SKM-1 treated with dmso at 0.1 percent for 144 hours (cell line): ENCODE measurements at regions not wholly inside any gene's neighbourhood (a gene's known extent, or its start where the extent isn't known, plus 50 kb on each side); places are given as distances from the start of the nearest gene placed in this dataset.
"Not testable (repeated sequence)": the region's sequence is repeated elsewhere in the genome, so short reads cannot be mapped to it uniquely, and the experiment has no call there.

Experiments
- DNase-seq: peaks from one replicate; lab custom pipeline; 2025; ENCODE audit not compliant: unreplicated experiment; lab: John Stamatoyannopoulos, UW

DNA sequence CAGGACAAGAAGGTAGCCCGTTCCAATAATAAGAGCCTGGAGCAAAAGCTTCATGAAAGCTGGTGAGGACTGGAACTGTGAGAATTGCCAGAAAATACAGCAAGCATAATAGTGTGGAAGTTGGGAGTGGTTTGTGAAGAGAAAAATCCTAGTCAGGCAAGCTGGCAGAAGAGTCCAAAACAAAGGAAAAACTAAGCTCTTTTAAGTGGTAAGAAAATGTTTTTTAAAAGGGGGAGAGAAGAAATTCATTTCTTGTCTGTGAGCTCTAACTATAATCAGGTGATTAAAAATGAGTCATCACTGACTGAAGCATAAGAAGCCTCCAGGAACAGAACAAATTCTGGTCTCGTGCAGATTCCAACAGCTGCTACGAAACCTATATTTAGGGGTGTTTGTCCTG, 102.6 kb downstream of the CAAP1 start:
- no peak for DNase-seq

DNA sequence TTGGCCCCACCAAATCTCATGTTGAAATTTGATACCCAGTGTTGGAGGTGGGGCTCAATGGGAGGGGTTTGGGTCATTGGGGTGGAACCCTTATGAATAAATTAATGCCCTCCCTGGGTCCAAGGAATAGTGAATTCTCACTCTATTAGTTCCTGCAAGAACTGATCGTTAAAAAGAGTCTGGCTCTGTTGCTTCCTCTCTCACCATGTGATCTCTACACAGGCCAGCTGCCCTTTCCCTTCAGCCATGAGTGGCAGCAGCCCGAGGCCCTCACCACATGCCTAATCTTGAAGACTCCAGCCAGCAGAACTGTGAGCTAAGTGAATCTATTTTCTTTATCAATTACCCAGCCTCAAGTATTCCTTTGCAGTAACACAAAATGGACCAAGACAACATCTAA, 106.0 kb downstream of the CAAP1 start:
- DNase-seq, result no peak

DNA sequence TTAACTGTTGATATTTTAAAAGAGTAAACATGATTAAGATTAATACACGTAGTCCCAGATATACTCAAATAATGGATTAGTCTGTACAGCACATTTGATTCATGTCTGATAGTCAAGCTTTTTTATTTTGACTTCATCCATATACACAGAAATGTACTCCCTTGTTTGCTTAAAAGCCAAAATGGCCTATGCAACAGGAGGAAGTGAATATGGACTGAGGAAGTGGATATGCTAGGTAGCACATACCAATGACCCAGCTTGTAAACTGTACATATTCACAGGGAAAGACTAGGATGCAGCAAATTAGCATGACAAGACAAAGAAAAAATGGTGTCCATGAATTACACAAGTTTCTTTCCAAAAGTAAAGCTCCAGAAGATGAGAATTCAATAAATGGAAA, 109.7 kb downstream of the CAAP1 start:
- no peak for DNase-seq

DNA sequence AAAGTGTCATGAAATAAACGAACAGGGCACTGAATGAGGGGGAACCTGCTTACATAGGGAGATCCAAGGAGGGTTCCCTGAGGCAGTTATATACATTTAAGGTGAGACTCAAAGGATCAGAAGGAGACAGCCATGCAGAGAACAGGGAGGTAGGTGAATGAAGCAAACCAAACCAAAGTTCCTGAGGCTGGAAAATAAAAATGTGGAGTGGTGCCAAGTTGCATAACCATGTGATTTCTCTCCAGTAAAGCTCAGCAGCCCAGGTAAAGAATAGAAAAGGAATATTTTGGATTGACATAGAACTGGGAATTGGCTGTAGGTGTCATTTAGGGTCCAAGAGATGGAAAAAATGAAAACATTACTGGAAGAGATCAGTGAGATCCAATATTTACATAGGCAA, 110.7 kb downstream of the CAAP1 start:
- DNase-seq, result no peak

DNA sequence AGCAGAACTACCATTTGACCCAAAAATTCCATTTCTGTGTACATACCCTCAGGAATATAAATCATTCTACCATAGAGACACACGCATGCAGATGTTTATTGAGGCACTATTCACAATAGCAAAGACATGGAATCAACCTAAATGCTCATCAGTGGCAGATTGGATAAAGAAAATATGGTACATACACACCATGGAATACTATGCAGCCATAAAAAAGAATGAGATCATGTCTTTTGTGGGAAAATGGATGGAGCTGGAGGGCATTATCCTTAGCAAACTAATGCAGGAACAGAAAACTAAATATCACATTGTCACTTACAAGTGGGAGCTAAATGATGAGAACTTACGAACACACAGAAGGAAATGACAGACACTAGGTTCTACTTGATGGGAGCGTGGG, 112.3 kb downstream of the CAAP1 start:
- DNase-seq, result not testable (repeated sequence)

DNA sequence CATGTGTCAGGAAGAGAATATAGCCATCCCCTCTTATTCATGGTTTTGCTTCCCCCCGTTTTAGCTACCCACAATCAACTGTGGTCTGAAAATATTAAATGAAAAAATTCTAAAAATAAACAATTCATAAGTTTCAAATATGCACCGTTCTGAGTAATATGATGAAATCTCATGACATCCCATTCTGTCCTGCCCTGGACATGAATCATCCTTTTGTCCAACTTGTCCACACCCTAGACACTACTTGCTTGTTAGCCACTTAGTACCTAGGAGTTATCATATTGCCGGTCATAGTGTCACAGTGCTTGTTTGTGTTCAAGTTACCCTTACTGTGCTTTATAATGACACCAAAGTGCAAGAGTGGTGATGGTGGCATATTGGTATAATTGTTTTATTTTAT, 113.5 kb downstream of the CAAP1 start:
- no peak for DNase-seq

DNA sequence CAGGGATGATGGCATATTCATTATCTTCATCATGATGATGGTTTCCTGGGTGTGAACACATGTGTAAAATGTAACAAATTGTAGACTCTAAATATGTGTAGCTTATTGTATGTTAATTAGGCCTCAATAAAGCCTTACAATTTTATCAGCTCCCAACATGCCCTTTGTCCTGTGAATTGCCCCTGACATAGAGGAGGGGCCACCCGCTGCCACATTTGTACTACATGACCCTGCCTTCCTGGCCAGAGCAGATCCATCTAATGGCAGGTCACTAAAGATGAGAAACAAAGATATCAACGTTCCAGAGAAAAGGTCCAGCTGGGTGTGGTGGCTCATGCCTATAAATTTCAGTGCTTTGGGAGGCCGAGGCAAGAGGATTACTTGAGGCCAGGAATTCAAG, 117.2 kb downstream of the CAAP1 start:
- DNase-seq, result no peak

DNA sequence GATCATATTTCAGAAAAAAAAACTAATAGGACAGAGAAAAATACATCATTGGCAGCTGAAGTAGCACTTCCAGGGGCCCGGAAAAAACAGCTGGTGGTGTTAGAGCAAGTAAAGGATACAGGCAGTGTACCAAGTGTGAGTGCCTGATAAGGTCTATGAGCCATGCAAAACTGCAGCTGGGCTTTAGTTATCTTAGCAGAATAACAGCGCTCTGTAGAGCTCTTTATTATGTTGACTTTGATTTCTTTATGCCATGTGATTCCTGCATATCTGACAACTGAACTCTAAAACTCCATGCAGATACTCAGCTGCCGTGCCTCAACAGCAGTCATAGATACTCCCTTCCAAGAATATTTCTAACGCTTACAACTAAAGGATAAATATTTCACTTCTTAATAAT, 119.5 kb downstream of the CAAP1 start:
- DNase-seq, result no peak

DNA sequence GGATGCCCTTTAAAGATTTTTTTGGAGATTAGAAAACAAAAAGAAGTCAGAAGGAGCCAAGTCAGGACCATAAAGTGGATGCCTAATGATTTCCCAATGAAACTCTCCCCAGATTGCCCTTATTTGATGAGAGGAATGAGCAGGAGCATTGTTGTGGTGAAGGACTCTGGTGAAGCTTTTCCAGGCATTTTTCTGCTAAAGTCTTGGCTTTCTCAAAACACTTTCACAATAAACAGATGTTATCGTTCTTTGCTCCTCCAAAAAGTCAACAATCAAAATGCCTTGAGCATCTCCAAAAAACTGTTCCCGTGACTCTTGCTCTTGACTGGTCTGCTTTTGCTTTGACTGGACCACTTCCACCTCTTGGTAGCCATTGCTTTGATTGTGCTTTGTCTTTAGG, 121.8 kb downstream of the CAAP1 start:
- DNase-seq, result no peak

DNA sequence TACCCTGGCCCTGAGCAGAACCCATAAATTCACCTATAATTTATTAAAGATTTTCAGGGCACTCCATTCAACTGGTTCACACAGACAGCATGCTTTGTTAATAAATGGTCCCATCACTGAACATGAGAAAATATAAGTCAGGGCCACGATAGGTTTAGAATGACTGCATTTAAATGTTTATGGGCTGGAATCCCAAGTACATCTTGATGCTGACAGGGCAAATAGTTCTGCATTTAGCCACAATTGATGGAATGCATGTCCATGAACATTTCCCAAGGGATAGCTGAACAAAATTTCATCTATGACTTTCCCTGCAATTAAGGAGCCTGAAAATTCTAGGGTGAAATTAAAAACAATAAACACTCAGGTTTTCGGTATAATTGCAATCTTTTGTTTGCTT, 124.5 kb downstream of the CAAP1 start:
- no peak for DNase-seq

DNA sequence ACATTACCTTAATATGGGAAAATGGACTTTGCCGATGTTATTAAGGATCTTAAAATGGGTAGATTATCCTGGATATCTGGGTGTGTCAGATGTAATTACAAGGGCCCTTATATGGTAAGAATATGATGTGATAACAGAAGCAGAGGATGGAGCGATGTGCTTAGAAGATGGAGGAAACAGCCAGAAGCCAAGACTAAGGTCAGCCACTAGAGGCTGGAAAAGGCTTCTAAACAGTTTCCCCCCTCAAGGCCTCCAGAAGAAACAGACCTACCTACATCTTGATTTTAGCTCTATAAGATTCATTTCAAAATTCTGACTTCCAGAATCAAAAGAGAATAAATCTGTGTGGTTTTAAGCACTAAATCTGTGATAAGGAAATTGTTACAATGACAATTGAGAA, 131.9 kb downstream of the CAAP1 start:
- no peak for DNase-seq

DNA sequence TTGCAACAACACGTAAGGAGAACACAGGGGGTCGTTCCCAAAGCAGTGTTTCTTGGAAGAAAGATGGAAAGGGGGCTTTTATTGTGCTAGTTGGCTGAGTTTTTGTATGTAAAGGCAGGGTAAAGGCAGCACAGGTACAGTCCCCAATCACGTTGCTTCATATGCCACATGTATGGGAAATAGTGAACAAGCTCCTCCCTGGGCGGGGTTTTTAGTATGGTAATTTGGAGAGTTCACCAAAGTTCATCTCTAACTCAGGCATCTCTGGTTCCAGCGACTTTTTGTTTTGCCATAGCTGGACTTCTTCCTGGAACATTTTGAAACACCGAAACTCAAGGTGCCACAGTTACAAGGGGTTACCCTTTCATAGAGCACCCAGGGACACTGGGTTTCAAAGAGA, 133.9 kb downstream of the CAAP1 start:
- DNase-seq, result no peak

DNA sequence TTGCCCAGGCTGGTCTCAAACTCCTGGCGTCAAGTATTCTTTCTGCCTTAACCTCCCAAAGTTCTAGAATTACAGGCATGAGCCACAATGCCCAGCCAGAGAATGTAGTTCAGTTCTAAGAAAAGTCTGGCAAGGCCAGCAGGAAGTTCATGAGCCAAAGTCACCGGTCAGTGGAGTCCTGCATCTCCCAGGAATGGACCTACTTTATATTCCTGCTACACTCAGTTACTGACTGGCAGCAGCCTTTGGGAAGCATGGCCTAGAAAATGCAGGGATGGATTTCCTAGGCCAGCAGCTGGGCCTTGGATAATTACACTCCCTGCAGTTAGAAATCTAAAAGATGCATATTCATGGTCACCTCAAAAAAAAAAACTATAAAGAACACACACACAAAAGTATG, 135.7 kb downstream of the CAAP1 start:
- no peak for DNase-seq

DNA sequence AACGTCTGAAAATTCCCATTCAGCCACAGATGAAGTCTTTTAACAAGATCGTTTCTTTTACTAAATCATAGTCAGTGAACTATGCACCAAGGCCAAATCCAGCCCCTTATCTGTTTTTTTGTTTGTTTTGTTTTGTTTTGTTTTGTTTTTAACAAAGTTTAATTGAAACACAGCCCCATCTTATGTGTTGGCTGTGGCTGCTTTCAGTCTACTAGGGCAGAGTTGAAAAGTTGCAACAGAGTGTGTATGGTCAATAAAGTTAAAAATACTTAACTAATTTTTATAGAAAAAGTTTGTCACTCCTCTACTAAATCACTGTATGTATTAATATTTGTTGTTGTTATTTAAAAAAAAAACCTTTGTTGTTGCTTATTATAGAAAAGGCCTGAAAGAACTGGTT, 137.1 kb downstream of the CAAP1 start:
- no peak for DNase-seq

DNA sequence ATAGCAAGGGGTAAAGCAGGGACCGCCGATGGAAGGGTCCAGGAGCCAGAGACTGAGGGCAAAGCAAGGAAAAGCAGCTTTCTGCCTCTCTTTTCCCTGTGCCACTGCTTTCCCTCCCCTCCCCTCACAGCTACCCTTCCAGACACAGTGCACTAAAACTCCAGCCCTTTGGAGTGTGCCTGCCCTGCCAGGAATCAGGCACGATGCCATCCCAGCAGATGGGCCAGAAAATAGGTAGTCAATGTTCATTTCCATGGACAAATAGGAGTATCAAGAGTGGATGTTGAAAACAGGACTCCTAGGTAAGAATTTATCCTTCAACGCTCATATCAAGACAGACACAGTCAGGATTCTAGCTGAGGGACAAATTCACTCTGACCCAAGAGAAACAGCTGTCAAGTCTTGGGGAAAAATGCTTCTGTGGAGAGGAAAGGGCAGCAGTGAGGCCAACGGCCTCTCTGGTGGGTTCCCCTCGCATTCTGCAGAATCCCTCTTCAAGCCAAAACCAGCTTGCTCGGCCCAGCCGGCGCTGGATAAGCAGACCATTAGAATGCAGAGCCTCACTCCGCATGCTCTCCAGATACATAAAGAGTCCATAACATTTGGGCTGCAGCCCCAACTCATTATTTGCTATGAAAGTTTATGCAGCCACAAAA, 138.0 kb downstream of the CAAP1 start:
- DNase-seq, result no peak

DNA sequence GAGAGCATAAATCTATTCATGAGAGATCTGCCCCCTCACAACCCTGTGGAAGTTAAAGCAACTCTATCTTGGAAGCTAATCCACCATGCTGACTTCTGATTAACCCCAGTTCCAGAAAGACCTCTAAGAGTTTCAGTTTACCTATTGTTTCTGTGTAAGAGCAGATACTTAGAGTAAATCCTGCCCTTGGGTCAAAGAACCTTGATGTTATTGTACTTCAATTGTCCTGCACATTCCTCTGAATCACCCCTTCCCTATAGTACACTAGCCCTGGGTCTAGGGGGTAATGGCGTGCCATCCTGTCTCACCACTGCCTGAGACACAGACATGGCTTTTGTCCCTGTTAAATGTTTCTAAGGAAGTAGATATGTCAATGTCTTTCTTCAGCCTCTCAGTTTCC, 138.6 kb downstream of the CAAP1 start:
- DNase-seq, result no peak

DNA sequence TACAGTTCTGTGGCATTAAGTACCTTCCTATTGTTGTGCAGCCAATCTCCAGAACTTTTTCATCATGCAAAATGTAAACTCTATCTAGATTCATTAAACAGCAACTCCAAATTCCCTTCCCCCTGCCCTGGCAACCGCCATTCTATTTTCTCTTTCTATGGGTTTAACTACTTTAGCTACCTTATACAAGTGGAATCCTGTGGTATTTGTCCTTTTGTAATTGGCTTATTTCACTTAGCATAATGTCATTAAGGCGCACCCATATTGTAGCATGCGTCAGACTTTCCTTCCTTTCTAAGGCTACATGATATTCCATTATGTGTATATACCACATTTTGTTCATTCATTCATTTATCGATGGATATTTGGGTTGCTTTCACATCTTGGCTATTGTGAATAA, 142.4 kb downstream of the CAAP1 start:
- no peak for DNase-seq

DNA sequence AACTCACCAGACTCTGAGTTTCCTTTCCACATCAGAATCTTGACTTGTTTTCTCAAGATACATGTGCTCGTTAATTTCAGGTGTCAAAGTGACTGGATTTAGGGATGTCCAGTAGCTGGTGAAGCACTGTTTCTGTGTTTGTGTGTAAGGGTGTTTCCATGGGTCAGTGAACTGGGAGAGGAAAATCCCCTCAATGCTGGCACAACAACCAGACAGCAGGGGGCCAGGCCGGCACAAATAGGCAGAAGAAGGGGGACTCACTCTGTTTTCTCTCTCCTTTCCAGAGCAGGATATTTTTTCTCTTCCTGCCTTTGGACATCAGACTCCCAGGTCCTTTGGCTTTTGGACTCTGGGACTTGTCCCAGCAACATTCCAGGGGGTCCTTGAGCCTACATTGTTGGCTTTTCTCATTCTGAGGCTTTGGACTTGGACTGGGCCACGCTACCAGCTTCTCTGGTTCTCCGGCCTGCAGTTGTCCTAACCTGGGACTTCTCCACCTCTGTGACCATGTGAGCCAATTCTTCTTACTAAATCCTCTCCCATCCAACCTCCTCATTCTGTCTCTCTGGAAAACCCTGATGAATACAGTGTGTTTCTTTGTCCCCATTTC, 144.0 kb downstream of the CAAP1 start:
- no peak for DNase-seq

DNA sequence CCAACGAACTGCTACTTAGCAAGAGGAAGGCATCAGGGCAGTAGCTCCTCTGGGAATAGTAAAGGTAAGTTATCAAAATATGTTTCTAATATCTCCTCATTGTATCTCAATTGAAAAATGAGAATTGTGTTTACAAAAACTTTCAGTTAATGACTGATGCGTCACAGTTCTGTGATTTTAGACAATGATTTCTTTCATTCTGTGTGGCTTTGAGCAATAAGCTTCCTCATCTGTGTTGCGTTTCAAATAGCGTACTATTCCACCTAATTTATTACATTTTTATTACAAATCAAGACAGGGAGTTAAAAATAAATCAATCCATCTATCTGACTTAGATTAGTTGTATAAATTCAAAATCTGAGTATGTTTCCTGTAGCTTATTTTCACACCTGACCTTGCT, 145.0 kb downstream of the CAAP1 start:
- DNase-seq, result no peak

DNA sequence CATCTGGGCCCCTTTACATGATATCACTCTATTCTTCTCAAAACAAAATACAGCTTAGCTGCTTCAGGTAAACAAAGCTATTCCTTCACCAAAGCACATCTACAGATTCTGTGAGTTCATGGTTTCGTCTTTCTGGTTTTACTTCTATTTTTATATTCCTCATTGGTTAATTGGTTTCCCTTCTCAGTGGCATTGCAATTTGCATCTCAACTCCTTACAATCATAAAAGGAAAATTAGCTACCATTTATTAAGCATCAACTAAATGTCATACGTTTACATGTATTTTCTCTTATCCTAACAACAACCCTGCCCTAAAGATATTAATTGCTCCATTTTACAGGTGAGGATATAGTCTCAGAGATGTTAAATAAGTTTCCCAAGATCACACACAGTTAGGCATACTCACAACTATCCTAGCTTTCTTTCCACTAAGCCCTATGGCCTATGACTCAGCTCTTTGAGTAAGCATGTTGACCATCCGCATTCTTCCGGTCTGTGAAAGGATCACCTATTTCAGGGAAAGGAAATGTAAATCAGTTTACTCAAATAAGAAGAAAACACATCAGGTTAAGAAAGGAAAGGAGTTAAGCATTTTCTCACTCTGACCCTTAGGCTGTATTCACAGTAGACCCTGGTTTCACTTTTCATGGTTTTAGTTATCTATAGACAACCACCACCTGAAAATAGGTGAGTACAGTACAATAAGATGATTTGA, 146.1 kb downstream of the CAAP1 start:
- DNase-seq, result no peak

DNA sequence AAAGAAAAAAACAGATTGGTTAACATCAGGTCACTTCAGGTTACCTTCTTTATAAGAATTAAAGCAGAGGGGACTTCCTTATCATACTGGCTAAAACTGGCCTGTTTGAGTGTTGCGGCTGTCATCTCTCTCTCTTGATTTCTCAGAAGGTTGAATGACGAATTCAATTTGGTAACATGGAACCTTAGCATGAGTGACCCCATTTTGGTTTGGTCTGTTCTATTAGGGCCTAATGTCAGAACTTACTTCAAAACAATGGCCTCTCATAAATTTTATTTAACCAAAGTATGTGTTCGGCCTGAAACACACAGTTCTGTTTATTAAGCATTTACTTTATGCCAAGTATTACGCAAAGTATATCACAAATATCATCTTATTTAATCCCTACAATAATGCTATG, 147.5 kb downstream of the CAAP1 start:
- no peak for DNase-seq

DNA sequence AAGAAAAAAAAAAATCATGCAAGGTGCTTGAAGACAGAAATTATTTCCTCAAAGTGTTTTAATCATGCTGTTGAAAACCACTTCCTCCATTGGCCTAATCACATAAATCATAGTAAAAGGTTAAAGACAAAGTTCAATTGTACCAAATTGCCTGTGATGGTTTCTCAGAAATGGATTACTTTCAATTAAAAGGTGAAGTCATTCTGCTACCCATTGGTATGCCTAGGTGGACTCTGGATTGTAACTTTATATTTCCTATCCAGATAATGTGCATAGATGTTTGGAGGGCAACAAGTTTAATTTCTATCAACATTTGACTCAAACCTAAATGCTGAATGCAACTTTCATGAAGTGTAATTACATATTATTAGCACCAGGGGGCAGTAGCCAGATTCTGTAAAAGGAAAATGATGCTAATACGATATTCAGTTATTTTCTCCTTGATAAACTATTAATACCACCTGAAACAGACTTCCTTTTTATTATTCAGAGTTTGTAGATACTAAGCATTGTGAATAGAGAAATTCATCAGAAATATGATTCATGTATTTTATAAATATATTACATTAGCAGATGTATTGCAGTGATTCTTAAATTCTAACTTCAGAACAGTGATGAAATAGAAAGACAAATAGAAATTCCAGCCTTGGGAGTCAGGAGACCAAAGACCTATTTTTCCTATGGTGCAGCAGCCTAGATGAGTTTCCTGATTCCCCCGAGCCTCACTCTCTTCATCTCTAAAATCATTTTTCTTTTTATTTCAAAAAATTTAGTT, 148.2 kb downstream of the CAAP1 start:
- DNase-seq, result no peak
